Fibroblast of mammary gland (primary cell): ENCODE measurements at regions not wholly inside any gene's neighbourhood (a gene's known extent, or its start where the extent isn't known, plus 50 kb on each side); places are given as distances from the start of the nearest gene placed in this dataset.

Source experiments
- DNase-seq: peaks from one replicate; pipeline ENCODE4 v3.0.0-alpha.2; 2010; ENCODE audit warnings: low read depth
- H3K4me3 ChIP-seq: 2 replicates; pipeline ENCODE4 v1.5.1; 2011; ENCODE audit warnings: low read depth, mild to moderate bottlenecking, low read length, moderate library complexity; ENCODE audit not compliant: control insufficient read depth
- CTCF ChIP-seq: conservative IDR thresholded peaks from 2 replicates; pipeline ENCODE4 v1.5.1; 2011; ENCODE audit warnings: low read depth, low read length, inconsistent platforms; ENCODE audit not compliant: control insufficient read depth, insufficient read depth

GRCh38 chr20:23255106-23255505, 95.5 kb upstream of the NXT1 start:
- no peak for TF ChIP-seq CTCF
- H3K4me3 ChIP-seq, result no peak overlapping the region
- DNase-seq, result no peak

GRCh38 chr20:23254505-23254904, 96.1 kb upstream of the NXT1 start:
- no peak overlapping the region for H3K4me3 ChIP-seq
- DNase-seq, result no peak
- TF ChIP-seq CTCF, result no peak

- no peak for DNase-seq
- H3K4me3 ChIP-seq, result no peak overlapping the region
- TF ChIP-seq CTCF, result no peak
These were observed 96.6 kb upstream of the NXT1 start for GRCh38 chr20:23254034-23254433.

GRCh38 chr20:23253524-23253923, 97.1 kb upstream of the NXT1 start:
- no peak overlapping the region for H3K4me3 ChIP-seq
- no peak for TF ChIP-seq CTCF
- no peak for DNase-seq

DNA sequence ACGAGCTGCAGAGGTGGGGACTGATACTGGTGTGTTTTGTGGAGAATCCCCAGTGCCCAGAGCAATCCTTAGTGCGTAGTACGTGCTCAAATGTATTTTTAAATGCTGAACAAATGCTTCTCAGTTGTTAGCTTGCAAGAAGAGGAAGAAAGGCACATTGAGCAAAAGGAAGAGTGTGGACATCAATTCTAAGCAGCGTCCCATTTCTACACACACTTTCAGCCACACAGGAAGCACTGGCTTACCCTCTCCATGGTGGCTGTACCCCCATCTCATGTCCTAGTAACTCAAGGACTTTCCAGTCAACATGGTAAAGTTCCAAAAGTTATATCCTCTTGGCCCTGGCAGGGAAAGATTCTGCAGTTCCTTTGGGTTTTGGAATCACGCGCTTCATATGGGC, 98.8 kb upstream of the NXT1 start:
- DNase-seq, result no peak
- no peak overlapping the region for H3K4me3 ChIP-seq
- TF ChIP-seq CTCF, result no peak

DNA sequence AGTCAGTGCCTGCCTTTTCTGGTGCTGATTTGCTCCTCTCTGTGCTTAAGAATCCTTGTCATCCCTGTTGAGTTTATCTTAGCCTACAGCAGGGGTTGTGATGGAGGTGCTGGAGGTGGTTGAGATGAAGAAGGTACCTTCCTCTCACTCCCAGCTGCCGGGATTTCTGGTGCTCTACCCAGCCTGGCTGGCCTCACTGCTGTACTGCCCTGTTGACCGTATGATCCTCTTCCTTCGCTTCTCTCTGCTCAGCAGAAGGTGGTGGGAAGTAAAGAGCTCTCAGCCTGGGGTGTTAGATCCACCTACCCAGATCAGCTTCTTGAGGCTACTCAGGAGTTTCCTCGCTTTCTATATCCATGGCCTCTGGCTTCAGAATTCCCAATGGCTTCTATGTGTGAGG, 101.0 kb upstream of the NXT1 start:
- DNase-seq, result no peak
- no peak overlapping the region for H3K4me3 ChIP-seq
- TF ChIP-seq CTCF, result no peak

DNA sequence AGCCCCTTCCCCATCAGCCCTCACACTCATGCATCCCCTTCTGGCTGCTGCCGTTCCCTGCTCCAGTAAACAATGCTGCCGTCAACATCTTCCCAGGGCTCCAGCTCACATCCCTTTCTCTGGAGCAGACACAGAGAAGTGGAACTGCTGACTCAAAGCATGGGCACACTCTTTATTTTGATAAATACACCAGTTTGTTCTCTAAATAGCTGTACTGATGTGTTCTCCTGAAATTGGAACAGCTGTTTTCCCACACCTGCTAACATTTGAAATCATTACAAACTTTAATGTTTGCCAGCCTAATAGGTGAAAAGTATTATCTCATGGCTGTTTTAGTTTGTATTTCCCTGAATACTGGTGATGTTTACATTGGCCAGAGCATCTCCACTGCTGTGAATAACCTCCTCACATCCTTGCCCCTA, 102.1 kb upstream of the NXT1 start:
- TF ChIP-seq CTCF, result no peak
- no peak overlapping the region for H3K4me3 ChIP-seq

More for the DNA sequence above, 102.1 kb upstream of the NXT1 start:
- DNase-seq, result no peak
